WERI-Rb-1 (cell line): ENCODE measurements at regions not wholly inside any gene's neighbourhood (a gene's known extent, or its start where the extent isn't known, plus 50 kb on each side); places are given as distances from the start of the nearest gene placed in this dataset.

Experiments
- DNase-seq: peaks from one replicate; pipeline ENCODE4 v3.0.0-alpha.2; 2020
- H3K27ac ChIP-seq: fragments of 250-450 bp; sonication (Bioruptor Pico); 2 replicates; pipeline ENCODE4 v1.5.1; 2020; ENCODE audit warnings: mild to moderate bottlenecking, moderate library complexity
- H3K27me3 ChIP-seq: fragments of 250-450 bp; sonication (Bioruptor Pico); 2 replicates; pipeline ENCODE4 v1.5.1; 2021; ENCODE audit warnings: mild to moderate bottlenecking, low read depth, moderate library complexity; ENCODE audit not compliant: insufficient read depth, severe bottlenecking
- H3K36me3 ChIP-seq: fragments of 250-450 bp; sonication (Bioruptor Pico); 2 replicates; pipeline ENCODE4 v1.5.1; 2020; ENCODE audit warnings: mild to moderate bottlenecking, moderate library complexity
- H3K4me3 ChIP-seq: 2 replicates; pipeline ENCODE4 v1.5.1; 2011; ENCODE audit warnings: low read depth, mild to moderate bottlenecking, control low read depth, low read length
- H3K9me3 ChIP-seq: fragments of 250-450 bp; sonication (Bioruptor Pico); 2 replicates; pipeline ENCODE4 v1.5.1; 2021; ENCODE audit warnings: mild to moderate bottlenecking, moderate library complexity; ENCODE audit not compliant: severe bottlenecking
- TF ChIP-seq, protein P1 (sequence below): IDR thresholded peaks from 2 replicates; pipeline ENCODE4 v1.5.1; 2011; ENCODE audit warnings: low read depth, mild to moderate bottlenecking, control low read depth, inconsistent platforms, low read length

DNA sequence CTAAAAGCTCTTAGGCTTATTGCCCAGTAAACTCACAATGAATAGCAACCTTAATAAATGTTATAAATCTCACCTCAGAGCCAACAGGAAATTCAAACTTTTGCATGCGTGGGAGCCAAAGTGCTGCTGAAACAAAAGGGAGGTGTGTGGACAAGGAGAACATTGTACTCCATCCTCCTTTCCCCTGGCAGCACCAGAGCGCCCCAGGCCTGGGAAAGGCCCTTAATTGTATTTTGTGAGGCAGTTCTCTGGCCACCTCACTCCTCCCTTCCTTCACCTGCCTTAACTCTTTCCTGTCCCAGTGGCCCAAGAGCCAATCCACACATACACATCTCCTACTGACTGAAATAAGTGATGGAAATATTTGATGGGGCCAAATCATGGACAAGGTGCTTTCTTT is 648.5 kb downstream of the LMO4 start:
- no peak for DNase-seq
- Histone ChIP-seq H3K27ac (no peak overlapping the region), H3K27me3 (no peaks in the 10 kb centered on the region), H3K36me3 (no peaks in the 10 kb centered on the region), H3K4me3 (no peak overlapping the region), H3K9me3 (no peaks in the 10 kb centered on the region)
- TF ChIP-seq, protein P1, sequence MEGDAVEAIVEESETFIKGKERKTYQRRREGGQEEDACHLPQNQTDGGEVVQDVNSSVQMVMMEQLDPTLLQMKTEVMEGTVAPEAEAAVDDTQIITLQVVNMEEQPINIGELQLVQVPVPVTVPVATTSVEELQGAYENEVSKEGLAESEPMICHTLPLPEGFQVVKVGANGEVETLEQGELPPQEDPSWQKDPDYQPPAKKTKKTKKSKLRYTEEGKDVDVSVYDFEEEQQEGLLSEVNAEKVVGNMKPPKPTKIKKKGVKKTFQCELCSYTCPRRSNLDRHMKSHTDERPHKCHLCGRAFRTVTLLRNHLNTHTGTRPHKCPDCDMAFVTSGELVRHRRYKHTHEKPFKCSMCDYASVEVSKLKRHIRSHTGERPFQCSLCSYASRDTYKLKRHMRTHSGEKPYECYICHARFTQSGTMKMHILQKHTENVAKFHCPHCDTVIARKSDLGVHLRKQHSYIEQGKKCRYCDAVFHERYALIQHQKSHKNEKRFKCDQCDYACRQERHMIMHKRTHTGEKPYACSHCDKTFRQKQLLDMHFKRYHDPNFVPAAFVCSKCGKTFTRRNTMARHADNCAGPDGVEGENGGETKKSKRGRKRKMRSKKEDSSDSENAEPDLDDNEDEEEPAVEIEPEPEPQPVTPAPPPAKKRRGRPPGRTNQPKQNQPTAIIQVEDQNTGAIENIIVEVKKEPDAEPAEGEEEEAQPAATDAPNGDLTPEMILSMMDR: no peak

DNA sequence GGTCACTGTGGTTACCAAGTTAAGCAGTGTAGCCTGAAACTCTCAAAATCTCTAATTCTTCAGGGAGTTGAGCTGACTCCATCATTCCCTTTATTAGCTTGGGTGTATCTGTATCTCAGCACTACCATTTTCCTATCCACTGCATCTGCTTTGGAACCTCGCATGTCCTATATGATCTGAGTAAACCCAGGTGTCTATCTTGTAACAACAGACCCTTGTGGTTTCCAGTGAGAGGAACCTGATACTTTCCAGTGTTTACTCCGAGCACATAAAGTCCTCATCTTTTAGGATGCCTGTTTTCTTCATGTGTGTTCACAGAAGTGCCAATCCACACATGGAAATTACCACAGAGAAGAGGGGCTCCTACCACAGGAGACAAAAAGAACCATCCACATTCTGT is 650.4 kb downstream of the LMO4 start:
- TF ChIP-seq, protein P1: no peak
- H3K36me3 ChIP-seq: no peaks in the 10 kb centered on the region
- no peaks in the 10 kb centered on the region for H3K9me3 ChIP-seq
- H3K27me3 ChIP-seq: no peaks in the 10 kb centered on the region
- no peak overlapping the region for H3K27ac ChIP-seq
- H3K4me3 ChIP-seq: no peak overlapping the region
- no peak for DNase-seq

DNA sequence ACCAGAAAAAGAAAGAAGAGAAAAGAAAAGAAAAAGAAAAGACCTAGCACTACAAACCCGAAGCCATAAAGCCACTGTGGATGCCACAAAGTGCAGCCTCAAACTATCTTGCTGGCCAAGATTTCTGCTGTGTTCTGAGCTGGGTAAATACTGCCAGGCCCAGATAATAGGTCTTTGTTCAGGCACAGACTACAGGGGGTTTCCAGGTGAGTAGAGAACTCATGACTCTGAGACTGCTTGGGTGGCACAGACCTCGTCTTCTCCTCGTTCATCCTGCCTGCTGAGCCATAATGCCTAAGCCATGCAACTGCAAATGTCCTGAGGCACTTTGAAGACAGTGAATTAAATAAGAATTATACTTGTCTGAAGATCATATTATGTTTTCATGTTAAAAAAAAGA is 651.8 kb downstream of the LMO4 start:
- no peaks in the 10 kb centered on the region for H3K27me3 ChIP-seq
- no peaks in the 10 kb centered on the region for H3K36me3 ChIP-seq
- no peaks in the 10 kb centered on the region for H3K9me3 ChIP-seq
- H3K4me3 ChIP-seq: no peak overlapping the region
- TF ChIP-seq, protein P1: no peak
- no peak for DNase-seq
- no peak overlapping the region for H3K27ac ChIP-seq

DNA sequence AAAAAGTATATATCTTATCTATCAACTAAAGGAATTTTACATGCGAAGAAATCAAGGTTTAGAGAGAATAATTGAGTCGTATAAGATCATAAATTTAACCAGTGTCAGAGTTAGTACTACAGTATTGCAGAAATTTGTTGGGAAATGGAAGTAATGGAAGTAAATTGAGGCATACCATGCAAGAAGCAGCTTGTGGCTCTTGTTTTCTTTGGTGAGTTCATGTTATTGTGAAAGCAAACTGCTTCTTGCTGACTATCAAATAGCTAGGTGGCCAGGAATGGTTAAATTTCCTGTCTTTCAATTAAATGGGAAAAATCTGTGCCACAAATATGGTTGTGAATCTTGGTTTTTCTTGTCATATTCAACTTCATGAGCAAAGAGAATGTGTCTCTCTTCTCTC is 652.7 kb downstream of the LMO4 start:
- H3K4me3 ChIP-seq: no peak overlapping the region
- H3K27ac ChIP-seq: no peak overlapping the region
- no peak for DNase-seq
- H3K9me3 ChIP-seq: no peaks in the 10 kb centered on the region
- H3K36me3 ChIP-seq: no peaks in the 10 kb centered on the region
- H3K27me3 ChIP-seq: no peaks in the 10 kb centered on the region
- TF ChIP-seq, protein P1: no peak

DNA sequence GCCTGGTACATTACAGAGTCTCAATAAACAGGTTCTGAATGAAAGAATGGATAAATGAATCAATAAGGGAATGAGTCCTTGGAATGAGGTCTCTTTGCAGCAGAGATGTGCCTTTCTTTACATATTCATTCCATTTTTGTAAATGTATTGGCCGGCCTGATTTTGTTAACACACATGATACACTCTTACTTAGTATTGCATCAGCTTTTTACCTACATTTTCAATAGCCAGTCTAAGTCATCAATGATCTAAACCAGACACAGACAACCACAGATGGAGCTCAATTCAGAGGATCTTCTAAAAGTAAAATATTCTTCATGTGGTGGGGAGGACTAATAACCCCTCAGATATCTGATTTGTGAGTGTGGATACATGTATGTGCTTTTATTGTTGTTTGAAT is 653.1 kb downstream of the LMO4 start:
- no peak overlapping the region for H3K4me3 ChIP-seq
- TF ChIP-seq, protein P1: no peak

DNA sequence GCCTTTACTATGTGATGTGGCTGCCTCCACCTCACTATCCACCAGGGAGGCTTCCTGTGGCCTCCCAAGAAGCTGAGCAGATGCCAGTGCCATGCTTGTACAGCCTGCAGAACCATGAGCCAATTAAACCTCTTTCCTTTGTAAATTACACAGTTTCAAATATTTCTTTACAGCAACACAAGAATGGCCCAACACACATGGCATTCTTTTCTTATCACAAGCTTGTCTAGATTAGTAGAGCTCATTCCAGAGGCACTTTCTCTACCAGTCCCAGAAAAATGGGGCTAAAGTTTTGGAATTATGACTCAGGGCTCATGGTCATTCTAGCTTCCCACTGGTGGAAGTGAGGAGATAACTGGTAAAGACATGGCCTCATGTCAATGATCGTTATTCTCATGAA is 655.2 kb downstream of the LMO4 start:
- H3K9me3 ChIP-seq: no peaks in the 10 kb centered on the region
- TF ChIP-seq, protein P1: no peak

More for the DNA sequence above, 653.1 kb downstream of the LMO4 start:
- Histone ChIP-seq H3K27me3 (no peaks in the 10 kb centered on the region), H3K36me3 (no peaks in the 10 kb centered on the region), H3K27ac (peak overlapping the region; percentile 56), H3K9me3 (no peaks in the 10 kb centered on the region)
- no peak for DNase-seq

More for the DNA sequence above, 655.2 kb downstream of the LMO4 start:
- H3K27me3 ChIP-seq: no peaks in the 10 kb centered on the region
- no peaks in the 10 kb centered on the region for H3K36me3 ChIP-seq
- DNase-seq: no peak
- no peak overlapping the region for H3K4me3 ChIP-seq
- H3K27ac ChIP-seq: no peak overlapping the region
